ENCODE measurements at regions not wholly inside any gene's neighbourhood (a gene's known extent, or its start where the extent isn't known, plus 50 kb on each side); places are given as distances from the start of the nearest gene placed in this dataset.

GRCh38 chr1:177858332-177858821, 111.5 kb downstream of the SEC16B start:
- Histone ChIP-seq H3K14ac (ENCODE audit: low read length) (no peak overlapping the region), H3K4ac (ENCODE audit: low read depth, low read length) (no peak overlapping the region), H4K12ac (ENCODE audit: low read depth, low read length) (no peak overlapping the region), H3K79me2 (ENCODE audit: control insufficient read depth, insufficient read depth, low read length, poor library complexity) (no peaks in the 10 kb centered on the region), H2AK5ac (ENCODE audit: low read length) (no peak overlapping the region), H3K36me3 (ENCODE audit: control insufficient read depth in 1 of 2, insufficient read depth in 2 of 2, low read length in 2 of 2) (no peaks in the 10 kb centered on the region), H3K4me3 (ENCODE audit: low read depth, low read length) (no peak overlapping the region), H2BK5ac (ENCODE audit: low read depth, low read length, poor library complexity) (no peak overlapping the region), H2BK12ac (ENCODE audit: low read length) (no peak overlapping the region), H2AFZ (ENCODE audit: insufficient read depth, low read length, poor library complexity) (no peak overlapping the region), H3K9me3 (ENCODE audit: insufficient read depth, low read depth, low read length) (no peaks in the 10 kb centered on the region), H4K8ac (ENCODE audit: low read depth, low read length) (no peak overlapping the region), H4K91ac (ENCODE audit: low read depth, low read length) (no peak overlapping the region), H3K18ac (ENCODE audit: low read length) (no peak overlapping the region), H2BK120ac (ENCODE audit: insufficient read depth, low read length, poor library complexity) (no peak overlapping the region), H3K27me3 (ENCODE audit: insufficient read depth, low read length) (no peaks in the 10 kb centered on the region), H3K27ac (ENCODE audit: low read depth, low read length) (no peak overlapping the region), H3K4me1 (ENCODE audit: control insufficient read depth in 1 of 2, insufficient read depth in 2 of 2, low read length in 2 of 2) (no peaks in the 10 kb centered on the region), H3K4me2 (ENCODE audit: low read length) (no peak overlapping the region), H3K9ac (ENCODE audit: low read length) (no peak overlapping the region), H3K79me1 (ENCODE audit: low read length) (no peaks in the 10 kb centered on the region), H3K23ac (ENCODE audit: low read length) (no peak overlapping the region)
- no peak for DNase-seq
- no CpG with 5 or more reads among the region's 10 CpGs for WGBS (ENCODE audit: extremely low coverage, insufficient coverage, insufficient read length)

GRCh38 chr1:177857285-177857684, 112.6 kb downstream of the SEC16B start:
- no CpG with 5 or more reads among the region's 5 CpGs for WGBS (ENCODE audit: extremely low coverage, insufficient coverage, insufficient read length)
- H3K36me3 ChIP-seq (ENCODE audit: control insufficient read depth in 1 of 2, insufficient read depth in 2 of 2, low read length in 2 of 2): no peaks in the 10 kb centered on the region
- no peak overlapping the region for H2BK120ac ChIP-seq (ENCODE audit: insufficient read depth, low read length, poor library complexity)
- no peaks in the 10 kb centered on the region for H3K4me1 ChIP-seq (ENCODE audit: control insufficient read depth in 1 of 2, insufficient read depth in 2 of 2, low read length in 2 of 2)
- no peak overlapping the region for H4K8ac ChIP-seq (ENCODE audit: low read depth, low read length)
- H3K27ac ChIP-seq (ENCODE audit: low read depth, low read length): no peak overlapping the region
- H3K27me3 ChIP-seq (ENCODE audit: insufficient read depth, low read length): no peaks in the 10 kb centered on the region
- peak overlapping the region; percentile 62 for H3K23ac ChIP-seq (ENCODE audit: low read length)
- no peak overlapping the region for H2BK5ac ChIP-seq (ENCODE audit: low read depth, low read length, poor library complexity)
- H4K12ac ChIP-seq (ENCODE audit: low read depth, low read length): no peak overlapping the region
- H2BK12ac ChIP-seq (ENCODE audit: low read length): no peak overlapping the region
- no peak overlapping the region for H3K18ac ChIP-seq (ENCODE audit: low read length)
- H3K4ac ChIP-seq (ENCODE audit: low read depth, low read length): no peak overlapping the region
- no peak overlapping the region for H2AFZ ChIP-seq (ENCODE audit: insufficient read depth, low read length, poor library complexity)
- H3K4me2 ChIP-seq (ENCODE audit: low read length): no peak overlapping the region
- no peaks in the 10 kb centered on the region for H3K79me1 ChIP-seq (ENCODE audit: low read length)
- H2AK5ac ChIP-seq (ENCODE audit: low read length): no peak overlapping the region
- H3K4me3 ChIP-seq (ENCODE audit: low read depth, low read length): no peak overlapping the region
- no peak overlapping the region for H4K91ac ChIP-seq (ENCODE audit: low read depth, low read length)
- DNase-seq: no peak
- H3K79me2 ChIP-seq (ENCODE audit: control insufficient read depth, insufficient read depth, low read length, poor library complexity): no peaks in the 10 kb centered on the region
- no peak overlapping the region for H3K14ac ChIP-seq (ENCODE audit: low read length)
- H3K9me3 ChIP-seq (ENCODE audit: insufficient read depth, low read depth, low read length): no peaks in the 10 kb centered on the region
- H3K9ac ChIP-seq (ENCODE audit: low read length): no peak overlapping the region

- Histone ChIP-seq H2BK12ac (ENCODE audit: low read length) (no peak overlapping the region), H2AK5ac (ENCODE audit: low read length) (no peak overlapping the region), H3K14ac (ENCODE audit: low read length) (no peak overlapping the region), H2BK120ac (ENCODE audit: insufficient read depth, low read length, poor library complexity) (no peak overlapping the region), H4K91ac (ENCODE audit: low read depth, low read length) (no peak overlapping the region), H3K79me2 (ENCODE audit: control insufficient read depth, insufficient read depth, low read length, poor library complexity) (no peaks in the 10 kb centered on the region), H2AFZ (ENCODE audit: insufficient read depth, low read length, poor library complexity) (no peak overlapping the region), H3K4ac (ENCODE audit: low read depth, low read length) (no peak overlapping the region), H3K27ac (ENCODE audit: low read depth, low read length) (no peak overlapping the region), H3K9ac (ENCODE audit: low read length) (no peak overlapping the region), H3K23ac (ENCODE audit: low read length) (no peak overlapping the region), H4K12ac (ENCODE audit: low read depth, low read length) (no peak overlapping the region), H3K4me2 (ENCODE audit: low read length) (no peak overlapping the region), H3K79me1 (ENCODE audit: low read length) (no peaks in the 10 kb centered on the region), H4K8ac (ENCODE audit: low read depth, low read length) (no peak overlapping the region), H3K9me3 (ENCODE audit: insufficient read depth, low read depth, low read length) (no peaks in the 10 kb centered on the region), H3K4me3 (ENCODE audit: low read depth, low read length) (no peak overlapping the region), H3K36me3 (ENCODE audit: control insufficient read depth in 1 of 2, insufficient read depth in 2 of 2, low read length in 2 of 2) (no peaks in the 10 kb centered on the region), H3K18ac (ENCODE audit: low read length) (no peak overlapping the region), H3K27me3 (ENCODE audit: insufficient read depth, low read length) (no peaks in the 10 kb centered on the region), H3K4me1 (ENCODE audit: control insufficient read depth in 1 of 2, insufficient read depth in 2 of 2, low read length in 2 of 2) (no peaks in the 10 kb centered on the region), H2BK5ac (ENCODE audit: low read depth, low read length, poor library complexity) (no peak overlapping the region)
- DNase-seq: no peak
Measured at GRCh38 chr1:177854951-177855350, 114.9 kb downstream of the SEC16B start.

- no CpG with 5 or more reads among the region's 3 CpGs for WGBS (ENCODE audit: extremely low coverage, insufficient coverage, insufficient read length)
- H3K9me3 ChIP-seq (ENCODE audit: insufficient read depth, low read depth, low read length): no peaks in the 10 kb centered on the region
- no peak for DNase-seq
Measured at GRCh38 chr1:177849579-177850290, 120.1 kb downstream of the SEC16B start.

More at GRCh38 chr1:177849579-177850290, 120.1 kb downstream of the SEC16B start:
- H3K4ac ChIP-seq (ENCODE audit: low read depth, low read length): no peak overlapping the region
- no peak overlapping the region for H3K9ac ChIP-seq (ENCODE audit: low read length)
- H3K27me3 ChIP-seq (ENCODE audit: insufficient read depth, low read length): no peaks in the 10 kb centered on the region
- no peak overlapping the region for H2BK12ac ChIP-seq (ENCODE audit: low read length)
- H2BK5ac ChIP-seq (ENCODE audit: low read depth, low read length, poor library complexity): no peak overlapping the region
- H4K12ac ChIP-seq (ENCODE audit: low read depth, low read length): no peak overlapping the region
- H4K8ac ChIP-seq (ENCODE audit: low read depth, low read length): no peak overlapping the region
- no peak overlapping the region for H3K23ac ChIP-seq (ENCODE audit: low read length)
- no peak overlapping the region for H4K91ac ChIP-seq (ENCODE audit: low read depth, low read length)
- no peaks in the 10 kb centered on the region for H3K79me1 ChIP-seq (ENCODE audit: low read length)
- no peaks in the 10 kb centered on the region for H3K4me1 ChIP-seq (ENCODE audit: control insufficient read depth in 1 of 2, insufficient read depth in 2 of 2, low read length in 2 of 2)
- H2AFZ ChIP-seq (ENCODE audit: insufficient read depth, low read length, poor library complexity): no peak overlapping the region
- H3K4me2 ChIP-seq (ENCODE audit: low read length): no peak overlapping the region
- H3K14ac ChIP-seq (ENCODE audit: low read length): no peak overlapping the region
- no peak overlapping the region for H3K4me3 ChIP-seq (ENCODE audit: low read depth, low read length)
- no peaks in the 10 kb centered on the region for H3K36me3 ChIP-seq (ENCODE audit: control insufficient read depth in 1 of 2, insufficient read depth in 2 of 2, low read length in 2 of 2)
- no peak overlapping the region for H2BK120ac ChIP-seq (ENCODE audit: insufficient read depth, low read length, poor library complexity)
- H3K27ac ChIP-seq (ENCODE audit: low read depth, low read length): no peak overlapping the region
- H2AK5ac ChIP-seq (ENCODE audit: low read length): no peak overlapping the region
- H3K18ac ChIP-seq (ENCODE audit: low read length): no peak overlapping the region
- no peaks in the 10 kb centered on the region for H3K79me2 ChIP-seq (ENCODE audit: control insufficient read depth, insufficient read depth, low read length, poor library complexity)
